ENCODE measurements at regions not wholly inside any gene's neighbourhood (a gene's known extent, or its start where the extent isn't known, plus 50 kb on each side); places are given as distances from the start of the nearest gene placed in this dataset.

- intact Hi-C loops (cut with DNase I; ENCODE audit: low total_unique reads) = no loop called here
- no peak overlapping the region for H3K27ac ChIP-seq
- no peak for TF ChIP-seq POLR2A (IDR thresholded peaks at IDR 0.05)
- TF ChIP-seq, protein P1, sequence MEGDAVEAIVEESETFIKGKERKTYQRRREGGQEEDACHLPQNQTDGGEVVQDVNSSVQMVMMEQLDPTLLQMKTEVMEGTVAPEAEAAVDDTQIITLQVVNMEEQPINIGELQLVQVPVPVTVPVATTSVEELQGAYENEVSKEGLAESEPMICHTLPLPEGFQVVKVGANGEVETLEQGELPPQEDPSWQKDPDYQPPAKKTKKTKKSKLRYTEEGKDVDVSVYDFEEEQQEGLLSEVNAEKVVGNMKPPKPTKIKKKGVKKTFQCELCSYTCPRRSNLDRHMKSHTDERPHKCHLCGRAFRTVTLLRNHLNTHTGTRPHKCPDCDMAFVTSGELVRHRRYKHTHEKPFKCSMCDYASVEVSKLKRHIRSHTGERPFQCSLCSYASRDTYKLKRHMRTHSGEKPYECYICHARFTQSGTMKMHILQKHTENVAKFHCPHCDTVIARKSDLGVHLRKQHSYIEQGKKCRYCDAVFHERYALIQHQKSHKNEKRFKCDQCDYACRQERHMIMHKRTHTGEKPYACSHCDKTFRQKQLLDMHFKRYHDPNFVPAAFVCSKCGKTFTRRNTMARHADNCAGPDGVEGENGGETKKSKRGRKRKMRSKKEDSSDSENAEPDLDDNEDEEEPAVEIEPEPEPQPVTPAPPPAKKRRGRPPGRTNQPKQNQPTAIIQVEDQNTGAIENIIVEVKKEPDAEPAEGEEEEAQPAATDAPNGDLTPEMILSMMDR (IDR thresholded peaks at IDR 0.05 in 4 of 5, conservative IDR thresholded peaks at IDR 0.05 in 1 of 5) = no peak
- H3K4me1 ChIP-seq = no peaks in the 10 kb centered on the region
- no peaks in the 10 kb centered on the region for H3K9me3 ChIP-seq
- no peaks in the 10 kb centered on the region for H3K36me3 ChIP-seq
- DNase-seq = no peak
- peaks cover 7 to 14% (median 10%) of the 10 kb centered on the region in 3 donors for H3K27me3 ChIP-seq
- no peak overlapping the region for H3K4me3 ChIP-seq
- in situ Hi-C loops (cut with MboI; ENCODE audit: low sequenced_read_pairs in 4 of 4) = no loop called here
- ATAC-seq = no peak
Measured at GRCh38 chr18:47557160-47557559, 305.7 kb upstream of the SKOR2 start.

- no peaks in the 10 kb centered on the region for H3K9me3 ChIP-seq
- ATAC-seq (no peak), DNase-seq (no peak)
- intact Hi-C loops (cut with DNase I; ENCODE audit: low total_unique reads) = no loop called here
- H3K4me1 ChIP-seq = no peaks in the 10 kb centered on the region
- TF ChIP-seq, protein P1 (IDR thresholded peaks at IDR 0.05 in 4 of 5, conservative IDR thresholded peaks at IDR 0.05 in 1 of 5) = no peak
- no peak for TF ChIP-seq POLR2A (IDR thresholded peaks at IDR 0.05)
- in situ Hi-C loops (cut with MboI; ENCODE audit: low sequenced_read_pairs in 4 of 4) = no loop called here
- no peaks in the 10 kb centered on the region for H3K36me3 ChIP-seq
- H3K27me3 ChIP-seq = no peaks in the 10 kb centered on the region
- H3K27ac ChIP-seq = no peak overlapping the region
- no peak overlapping the region for H3K4me3 ChIP-seq
Measured at GRCh38 chr18:47552783-47553182, 301.3 kb upstream of the SKOR2 start.

DNA sequence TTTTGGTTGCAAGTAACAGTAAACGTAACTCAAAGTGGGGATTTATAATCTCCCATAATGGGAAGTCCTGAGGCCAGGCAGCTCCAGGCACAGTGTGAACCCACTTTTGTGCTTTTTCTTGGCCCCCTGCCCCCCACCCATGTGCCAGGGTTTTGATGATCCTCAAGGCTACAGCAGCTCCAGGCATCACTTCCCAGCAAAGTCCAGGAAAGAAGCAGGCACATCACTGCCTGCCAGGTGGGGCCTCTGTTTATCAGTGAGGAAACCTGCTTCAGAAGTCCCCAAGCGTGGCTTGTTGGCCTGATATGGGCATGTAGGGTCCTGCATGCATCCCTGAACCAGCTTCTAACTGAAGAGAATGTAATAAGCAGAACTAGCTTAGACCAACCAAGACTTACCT, 299.2 kb upstream of the SKOR2 start:
- TF ChIP-seq POLR2A (IDR thresholded peaks at IDR 0.05) = no peak
- TF ChIP-seq, protein P1 (IDR thresholded peaks at IDR 0.05 in 4 of 5, conservative IDR thresholded peaks at IDR 0.05 in 1 of 5) = no peak
- in situ Hi-C loops (cut with MboI; ENCODE audit: low sequenced_read_pairs in 4 of 4) = no loop called here
- H3K36me3 ChIP-seq = no peaks in the 10 kb centered on the region
- no peak for ATAC-seq
- intact Hi-C loops (cut with DNase I; ENCODE audit: low total_unique reads) = no loop called here
- H3K4me1 ChIP-seq = no peaks in the 10 kb centered on the region
- H3K27me3 ChIP-seq = no peaks in the 10 kb centered on the region
- H3K9me3 ChIP-seq = no peaks in the 10 kb centered on the region
- H3K4me3 ChIP-seq = no peak overlapping the region
- no peak overlapping the region for H3K27ac ChIP-seq
- no peak for DNase-seq

DNA sequence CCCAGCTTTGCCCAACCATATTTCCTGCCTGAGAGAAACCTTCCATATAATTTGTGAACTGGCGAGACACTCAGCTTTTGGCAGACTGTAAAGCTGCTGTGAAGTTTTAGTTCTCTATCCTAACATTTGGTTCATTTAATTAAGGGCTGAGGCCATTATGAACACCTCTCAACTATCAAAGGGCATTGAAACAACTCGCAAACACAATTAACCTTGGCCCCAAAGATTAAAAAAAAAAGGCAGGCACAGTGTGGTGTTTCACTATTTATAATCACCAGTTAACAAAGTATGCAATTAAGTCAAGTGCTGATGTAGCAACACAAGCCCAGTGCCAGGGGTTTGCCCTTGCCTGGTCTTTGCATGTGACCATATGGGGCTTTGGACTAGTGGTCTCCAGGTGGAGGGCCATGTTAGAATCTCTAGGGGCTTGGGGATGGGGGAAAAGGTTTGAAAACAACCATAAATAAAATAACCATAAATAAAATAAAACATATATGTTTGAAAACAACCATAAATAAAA, 297.6 kb upstream of the SKOR2 start:
- no peak for ATAC-seq
- no peaks in the 10 kb centered on the region for H3K9me3 ChIP-seq
- H3K36me3 ChIP-seq = no peaks in the 10 kb centered on the region
- H3K4me3 ChIP-seq = no peak overlapping the region
- no peak overlapping the region for H3K27ac ChIP-seq
- intact Hi-C loops (cut with DNase I; ENCODE audit: low total_unique reads) (no loop called here), in situ Hi-C loops (cut with MboI; ENCODE audit: low sequenced_read_pairs in 4 of 4) (no loop called here)
- TF ChIP-seq, protein P1 (IDR thresholded peaks at IDR 0.05 in 4 of 5, conservative IDR thresholded peaks at IDR 0.05 in 1 of 5) = no peak
- TF ChIP-seq POLR2A (IDR thresholded peaks at IDR 0.05) = no peak
- H3K27me3 ChIP-seq = no peaks in the 10 kb centered on the region
- H3K4me1 ChIP-seq = no peaks in the 10 kb centered on the region
- no peak for DNase-seq

- no peak for DNase-seq
- Histone ChIP-seq H3K4me3 (no peak overlapping the region), H3K4me1 (no peaks in the 10 kb centered on the region), H3K36me3 (no peaks in the 10 kb centered on the region), H3K27ac (no peak overlapping the region), H3K9me3 (no peaks in the 10 kb centered on the region), H3K27me3 (no peaks in the 10 kb centered on the region)
- in situ Hi-C loops (cut with MboI; ENCODE audit: low sequenced_read_pairs in 4 of 4) (no loop called here), intact Hi-C loops (cut with DNase I; ENCODE audit: low total_unique reads) (no loop called here)
- TF ChIP-seq, protein P1 (IDR thresholded peaks at IDR 0.05 in 4 of 5, conservative IDR thresholded peaks at IDR 0.05 in 1 of 5) = no peak
- no peak for TF ChIP-seq POLR2A (IDR thresholded peaks at IDR 0.05)
- ATAC-seq = no peak
Measured at GRCh38 chr18:47547539-47548202, 296.2 kb upstream of the SKOR2 start.

Data from gastrocnemius medialis (tissue), 4 donors.